ENCODE measurements at regions not wholly inside any gene's neighbourhood (a gene's known extent, or its start where the extent isn't known, plus 50 kb on each side); places are given as distances from the start of the nearest gene placed in this dataset.

- Histone ChIP-seq H3K27me3 (no peaks in the 10 kb centered on the region), H3K27ac (no peak overlapping the region), H3K4me3 (no peak overlapping the region), H3K4me1 (no peaks in the 10 kb centered on the region), H3K36me3 (ENCODE audit: low read depth, missing control alignments) (no peaks in the 10 kb centered on the region), H3K9me3 (no peaks in the 10 kb centered on the region)
- no peak for TF ChIP-seq POLR2A (IDR thresholded peaks at IDR 0.05)
- TF ChIP-seq CTCF (IDR thresholded peaks at IDR 0.05), result no peak
- intact Hi-C loops (cut with DNase I; ENCODE audit: low total_unique reads), result no loop called here
- WGBS, 2 donors, result 92 to 93% methylated on average over 2 of the region's 2 CpGs
- no peak for DNase-seq
Observed at GRCh38 chr2:116200086-116200485, 1614.4 kb upstream of the DDX18 start.

DNA sequence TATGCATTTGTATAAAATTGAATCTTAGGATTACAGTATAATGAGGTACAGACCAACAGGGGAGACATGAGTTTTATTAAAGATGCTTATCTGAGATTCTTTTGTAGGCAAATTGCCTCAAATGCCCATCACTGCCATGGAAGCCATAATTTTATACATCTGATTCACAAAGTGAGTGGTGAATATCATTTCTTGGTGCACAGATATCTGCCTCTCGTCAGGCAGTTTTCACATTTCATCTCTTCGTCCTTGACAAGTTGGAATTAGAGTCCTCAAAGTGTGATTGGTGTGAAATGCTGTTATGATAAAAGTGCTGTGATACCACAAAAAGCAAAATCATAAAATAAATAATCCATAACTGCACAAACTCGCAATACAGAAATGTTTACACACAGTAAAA is 1602.8 kb upstream of the DDX18 start:
- intact Hi-C loops (cut with DNase I; ENCODE audit: low total_unique reads), result no loop called here

GRCh38 chr2:116222793-116223192 is 1591.7 kb upstream of the DDX18 start:
- Histone ChIP-seq H3K9me3 (no peaks in the 10 kb centered on the region), H3K4me3 (no peak overlapping the region), H3K27ac (no peak overlapping the region), H3K36me3 (ENCODE audit: low read depth, missing control alignments) (no peaks in the 10 kb centered on the region), H3K27me3 (no peaks in the 10 kb centered on the region), H3K4me1 (no peaks in the 10 kb centered on the region)
- 86 to 90% methylated on average over 4 of the region's 4 CpGs for WGBS, 2 donors
- TF ChIP-seq POLR2A (IDR thresholded peaks at IDR 0.05), result no peak
- TF ChIP-seq CTCF (IDR thresholded peaks at IDR 0.05), result no peak
- no peak for DNase-seq
- intact Hi-C loops (cut with DNase I; ENCODE audit: low total_unique reads), result no loop called here

More for the DNA sequence above, 1602.8 kb upstream of the DDX18 start:
- Histone ChIP-seq H3K4me3 (no peak overlapping the region), H3K27ac (no peak overlapping the region), H3K27me3 (no peaks in the 10 kb centered on the region), H3K4me1 (no peaks in the 10 kb centered on the region), H3K9me3 (no peaks in the 10 kb centered on the region), H3K36me3 (ENCODE audit: low read depth, missing control alignments) (no peaks in the 10 kb centered on the region)
- 72 to 75% methylated on average over 3 of the region's 3 CpGs for WGBS, 2 donors
- TF ChIP-seq CTCF (IDR thresholded peaks at IDR 0.05) (no peak), POLR2A (IDR thresholded peaks at IDR 0.05) (no peak)
- no peak for DNase-seq

DNA sequence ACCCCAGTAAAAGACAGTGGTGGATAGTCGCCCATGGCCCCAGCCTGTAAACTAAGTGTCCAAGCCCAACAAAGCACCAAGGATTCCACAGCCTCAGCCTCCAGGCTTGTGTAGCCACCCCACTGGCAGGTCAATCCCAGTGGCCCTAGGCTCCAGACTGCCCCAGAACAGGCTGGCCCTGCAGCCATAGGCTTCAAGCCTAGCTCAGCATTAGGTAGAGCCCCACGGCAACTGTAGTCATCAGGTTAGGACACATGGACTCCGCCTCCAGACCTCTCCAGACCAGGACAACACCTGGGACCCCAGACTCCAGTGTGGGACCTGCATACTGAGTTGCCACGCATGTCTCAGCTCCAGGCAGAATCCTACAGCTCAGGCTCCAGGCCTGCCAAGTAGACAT is 1590.6 kb upstream of the DDX18 start:
- no peaks in the 10 kb centered on the region for H3K9me3 ChIP-seq
- no peak overlapping the region for H3K27ac ChIP-seq
- no peak overlapping the region for H3K4me3 ChIP-seq
- H3K27me3 ChIP-seq, result no peaks in the 10 kb centered on the region
- H3K36me3 ChIP-seq (ENCODE audit: low read depth, missing control alignments), result no peaks in the 10 kb centered on the region
- intact Hi-C loops (cut with DNase I; ENCODE audit: low total_unique reads), result no loop called here
- DNase-seq, result no peak
- H3K4me1 ChIP-seq, result no peaks in the 10 kb centered on the region
- TF ChIP-seq CTCF (IDR thresholded peaks at IDR 0.05) (no peak), POLR2A (IDR thresholded peaks at IDR 0.05) (no peak)
- WGBS, 2 donors, result 90 to 95% methylated on average over 4 of the region's 4 CpGs

GRCh38 chr2:116224610-116225009 is 1589.9 kb upstream of the DDX18 start:
- H3K4me1 ChIP-seq, result no peaks in the 10 kb centered on the region
- no peak for TF ChIP-seq POLR2A (IDR thresholded peaks at IDR 0.05)
- TF ChIP-seq CTCF (IDR thresholded peaks at IDR 0.05), result no peak
- no peak overlapping the region for H3K4me3 ChIP-seq
- 88 to 97% methylated on average over 4 to 6 of the region's 6 CpGs for WGBS, 2 donors
- no peak for DNase-seq
- H3K27ac ChIP-seq, result no peak overlapping the region
- intact Hi-C loops (cut with DNase I; ENCODE audit: low total_unique reads), result no loop called here
- H3K9me3 ChIP-seq, result no peaks in the 10 kb centered on the region
- H3K36me3 ChIP-seq (ENCODE audit: low read depth, missing control alignments), result no peaks in the 10 kb centered on the region
- H3K27me3 ChIP-seq, result no peaks in the 10 kb centered on the region
